ENCODE measurements at regions not wholly inside any gene's neighbourhood (a gene's known extent, or its start where the extent isn't known, plus 50 kb on each side); places are given as distances from the start of the nearest gene placed in this dataset.
"Not testable (repeated sequence)": the region's sequence is repeated elsewhere in the genome, so short reads cannot be mapped to it uniquely, and the experiment has no call there.

DNA sequence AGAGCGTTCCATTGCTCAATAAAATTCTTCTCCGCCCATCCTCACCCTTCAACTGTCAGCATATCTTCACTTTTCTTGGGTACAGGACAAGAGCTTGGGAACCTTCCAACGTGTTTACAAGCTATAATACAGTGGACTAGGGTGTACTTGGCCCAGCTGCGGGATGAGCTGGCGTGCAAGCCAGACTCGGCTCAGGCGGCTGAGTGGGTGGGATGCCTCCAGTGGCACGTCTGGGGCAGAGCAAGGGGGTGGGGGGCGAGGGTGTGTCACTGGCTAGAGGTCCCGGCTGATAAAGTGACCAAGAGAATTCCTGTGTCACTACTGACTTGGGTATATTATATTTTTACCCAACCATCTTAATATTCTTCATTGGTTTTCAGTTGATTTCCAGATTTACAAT, 179.7 kb downstream of the EVA1A start:
- no peak for DNase-seq (ENCODE audit: low spot score)

DNA sequence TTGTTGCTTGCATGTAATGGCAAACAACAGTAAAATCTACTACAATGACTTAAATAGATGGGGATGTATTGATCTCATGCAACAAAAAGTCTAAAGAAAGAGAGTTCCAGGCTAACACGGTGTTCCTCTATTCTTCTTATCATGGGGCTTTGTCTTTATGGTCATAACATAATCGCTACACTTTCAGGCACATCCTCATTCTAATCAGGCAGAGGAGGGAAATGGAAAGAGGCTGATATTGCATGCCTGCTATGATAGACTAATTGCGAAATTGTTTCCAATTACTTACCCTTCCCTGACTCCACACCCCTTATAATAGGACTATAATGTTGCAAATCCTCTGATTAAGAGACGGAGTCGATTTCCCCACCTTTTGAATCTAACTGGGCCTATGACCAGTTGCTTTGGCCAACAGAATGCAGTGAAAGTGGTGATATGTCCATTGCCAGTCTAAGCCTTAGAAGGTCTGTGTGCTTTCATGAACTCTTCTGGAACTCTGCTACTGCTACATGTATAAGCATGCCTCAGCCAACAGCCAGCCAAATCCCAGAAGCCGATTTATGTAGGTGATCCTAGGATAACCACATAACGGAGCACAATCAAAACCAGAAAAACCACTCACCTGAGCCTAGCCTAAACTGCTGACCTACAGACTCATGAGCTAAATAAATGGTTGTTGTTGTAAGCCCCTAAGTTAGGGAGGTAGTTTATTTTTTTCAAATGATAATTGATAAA, 180.3 kb upstream of the TACR1 start:
- DNase-seq (ENCODE audit: low spot score) = no peak

DNA sequence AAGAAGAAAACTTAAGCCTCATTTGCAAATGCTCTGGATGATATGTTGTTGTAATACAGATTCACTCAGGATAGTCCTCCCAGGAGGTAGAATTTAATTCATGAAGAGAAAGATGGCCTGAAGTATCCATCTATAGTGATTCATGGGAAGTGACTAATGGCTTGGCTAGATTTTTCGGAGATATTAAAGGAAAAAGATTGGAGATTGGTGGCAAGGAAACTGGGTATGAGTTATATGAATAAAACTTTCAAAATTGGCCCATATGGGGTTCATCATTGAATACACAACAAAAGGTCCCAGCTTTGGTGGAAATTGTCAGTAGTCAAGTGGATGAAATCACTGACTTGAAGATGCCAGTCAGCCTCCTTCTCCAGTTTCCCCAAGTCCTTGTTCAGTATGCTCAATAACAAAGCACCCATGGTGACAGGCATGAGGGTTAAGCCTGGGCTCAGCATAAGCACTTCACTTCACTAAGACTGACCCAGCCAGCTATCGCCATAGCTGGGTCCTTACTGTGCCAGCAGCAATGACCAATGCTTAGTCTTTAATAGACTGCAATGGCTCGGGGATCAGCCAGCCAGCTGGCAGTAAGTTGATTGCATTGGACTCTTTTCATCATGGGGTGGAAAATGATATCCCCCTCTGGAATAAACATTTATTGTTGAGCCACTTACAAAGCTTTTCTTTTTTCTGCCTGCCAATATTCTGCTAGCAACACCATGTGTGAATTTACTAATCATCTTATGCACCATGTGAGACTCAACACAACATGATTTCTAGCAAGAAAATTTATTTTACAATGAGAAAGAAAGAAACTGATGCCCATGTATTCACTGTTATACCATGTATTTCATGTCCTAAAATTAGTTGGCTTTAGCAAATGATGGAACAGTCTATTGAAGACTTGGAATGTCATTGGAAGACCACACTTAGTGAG, 176.6 kb upstream of the TACR1 start:
- no peak for DNase-seq (ENCODE audit: low spot score)

DNA sequence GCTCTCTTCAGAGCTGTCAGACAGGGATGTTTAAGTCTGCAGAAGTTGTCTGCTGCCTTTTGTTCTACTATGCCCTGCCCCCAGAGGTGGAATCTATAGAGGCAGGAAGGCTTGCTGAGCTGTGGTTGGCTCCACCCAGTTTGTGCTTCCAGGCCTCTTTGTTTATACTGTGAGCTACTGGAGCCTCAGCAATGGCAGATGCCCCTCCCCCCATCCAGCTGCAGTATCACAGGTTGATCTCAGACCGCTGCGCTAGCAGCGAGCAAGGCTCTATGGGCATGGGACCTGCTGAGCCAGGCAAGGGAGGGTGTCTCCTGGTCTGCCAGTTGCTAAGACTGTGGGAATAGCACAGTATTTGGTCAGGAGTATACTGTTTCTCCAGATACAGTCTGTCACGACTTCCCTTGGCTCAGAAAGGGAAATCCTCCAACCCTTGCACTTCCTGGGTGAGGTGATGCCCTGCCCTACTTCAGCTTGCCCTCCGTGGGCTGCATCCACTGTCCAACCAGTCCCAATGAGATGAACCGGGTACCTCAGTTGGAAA, 175.2 kb upstream of the TACR1 start:
- DNase-seq (ENCODE audit: low spot score) = not testable (repeated sequence)

DNA sequence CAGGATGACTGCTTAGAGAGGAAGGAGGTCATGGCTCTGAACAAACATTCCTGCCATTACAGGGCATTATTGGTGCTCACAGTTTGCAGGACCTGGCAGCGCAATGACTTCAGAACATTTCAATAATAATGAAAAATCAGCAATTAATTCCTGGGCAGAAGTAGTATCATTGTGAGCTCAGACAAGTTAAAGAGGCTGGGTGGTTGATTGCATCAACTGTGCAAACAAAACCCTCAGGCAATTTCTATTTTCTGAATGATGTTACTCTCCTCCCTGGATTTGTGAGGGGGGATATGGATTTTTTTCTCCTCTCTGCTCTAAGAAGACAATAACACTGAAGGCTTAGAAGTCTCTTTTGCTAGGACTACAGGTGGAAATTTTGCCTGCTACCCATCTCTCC, 168.1 kb upstream of the TACR1 start:
- no peak for DNase-seq (ENCODE audit: low spot score)

DNA sequence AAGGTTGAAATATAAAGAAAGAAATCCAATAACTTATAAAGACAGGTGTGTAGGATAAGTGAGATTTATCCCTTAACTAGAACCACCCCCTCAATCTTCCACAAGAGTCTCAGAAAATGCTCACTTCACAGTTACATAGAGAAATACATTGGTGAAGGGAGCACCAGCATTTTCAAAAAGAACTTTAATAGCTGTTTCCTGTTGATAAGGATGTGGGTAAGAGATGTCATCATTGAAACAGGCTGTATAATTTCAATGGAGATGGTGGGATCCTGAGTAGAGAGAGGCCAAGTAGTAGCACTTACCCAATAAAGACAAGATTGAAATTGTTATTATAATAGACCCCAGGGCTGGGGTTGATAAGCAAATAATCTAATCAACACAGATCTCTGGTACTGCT, 162.2 kb upstream of the TACR1 start:
- DNase-seq (ENCODE audit: low spot score) = no peak

DNA sequence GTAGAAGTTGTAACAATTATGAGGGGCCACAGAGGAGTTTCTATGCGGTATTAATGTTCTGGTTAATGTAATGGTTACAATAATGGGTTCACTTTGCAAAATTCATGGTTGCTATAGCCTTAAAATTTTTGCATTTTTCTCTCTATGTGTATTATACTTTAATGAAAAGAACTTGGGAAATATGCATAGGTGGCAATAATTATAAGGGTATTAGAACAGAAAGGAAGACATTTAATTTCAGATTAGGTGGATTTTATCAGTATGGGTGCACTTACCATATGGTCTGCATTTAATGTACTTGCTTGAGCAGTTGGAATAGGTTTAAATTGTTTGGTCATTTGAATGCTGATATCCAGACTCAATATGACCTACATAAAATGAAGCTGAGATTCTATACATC, 161.6 kb upstream of the TACR1 start:
- no peak for DNase-seq (ENCODE audit: low spot score)

DNA sequence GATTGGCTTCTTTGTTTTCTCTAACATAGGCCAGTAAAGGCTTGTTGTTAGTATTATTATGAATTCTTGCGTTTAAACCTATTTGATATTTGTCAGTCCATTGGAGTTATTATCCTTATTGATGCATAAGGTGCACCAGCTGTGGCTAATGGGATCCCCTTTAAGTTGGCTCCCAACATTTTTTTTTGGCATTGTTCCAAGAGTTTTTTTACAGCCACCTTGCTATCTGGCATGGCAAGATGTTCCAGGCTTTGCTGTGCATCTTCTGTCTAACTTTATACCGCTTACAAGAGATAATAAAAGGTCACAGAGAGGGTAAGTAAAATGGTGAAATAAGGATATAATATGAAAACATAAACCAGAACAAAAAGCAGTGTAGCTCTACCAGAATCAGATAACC, 157.5 kb upstream of the TACR1 start:
- DNase-seq (ENCODE audit: low spot score) = no peak

DNA sequence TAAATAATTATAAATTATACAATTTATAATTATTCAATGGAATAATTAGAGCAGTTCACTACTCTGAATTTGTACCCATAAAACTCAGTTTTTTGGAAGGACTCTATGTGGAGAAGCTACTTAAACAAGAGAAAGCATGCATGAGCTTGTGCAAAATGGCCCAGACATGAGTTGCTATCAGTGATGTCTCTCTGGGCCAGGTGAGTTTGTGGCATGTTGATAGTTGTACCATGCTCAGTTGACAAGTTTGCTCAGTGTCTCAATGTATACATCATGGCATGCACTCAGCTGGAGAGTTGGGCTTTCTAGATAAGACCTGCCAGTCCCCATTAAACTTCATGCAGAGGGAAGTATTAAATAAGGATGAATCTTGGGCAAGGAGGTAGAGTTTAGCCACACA, 153.8 kb upstream of the TACR1 start:
- DNase-seq (ENCODE audit: low spot score) = no peak

DNA sequence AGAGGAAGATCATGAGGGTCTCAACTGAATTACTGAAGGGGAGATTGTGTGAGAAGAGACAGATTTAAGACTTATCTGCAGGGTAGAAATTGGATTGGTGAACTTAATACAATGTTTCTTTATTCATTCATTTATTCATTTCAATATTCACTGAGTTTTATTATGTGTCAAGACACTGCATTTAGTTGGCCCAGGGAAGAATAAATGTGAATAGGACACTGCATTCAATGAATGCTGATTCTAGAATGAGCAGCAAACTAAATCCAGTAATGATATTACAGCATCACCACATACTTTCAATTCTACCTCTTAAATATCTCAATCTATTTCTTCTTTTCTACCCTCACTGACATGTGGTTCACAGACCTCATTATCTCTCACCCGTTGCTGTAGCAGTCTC, 149.0 kb upstream of the TACR1 start:
- no peak for DNase-seq (ENCODE audit: low spot score)

DNA sequence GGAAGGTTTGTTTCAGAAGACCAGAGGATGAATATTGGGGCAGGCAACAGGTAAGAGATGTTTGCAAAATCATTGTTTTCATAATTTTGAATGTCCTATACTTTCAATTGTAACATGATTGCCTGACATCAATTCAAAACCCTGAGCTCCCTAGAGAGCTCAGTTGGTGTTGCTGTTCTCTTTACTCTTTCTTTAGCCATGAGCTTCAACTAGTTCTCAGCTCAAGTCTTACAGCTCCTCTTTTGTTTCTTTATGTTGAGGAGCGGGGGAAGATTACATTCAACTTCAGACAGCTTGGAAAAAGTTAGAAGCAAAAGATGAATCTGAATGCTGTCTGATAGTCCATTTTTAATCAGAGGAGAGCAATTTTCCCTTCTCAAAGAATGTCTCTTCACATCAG, 144.8 kb upstream of the TACR1 start:
- DNase-seq (ENCODE audit: low spot score) = no peak

DNA sequence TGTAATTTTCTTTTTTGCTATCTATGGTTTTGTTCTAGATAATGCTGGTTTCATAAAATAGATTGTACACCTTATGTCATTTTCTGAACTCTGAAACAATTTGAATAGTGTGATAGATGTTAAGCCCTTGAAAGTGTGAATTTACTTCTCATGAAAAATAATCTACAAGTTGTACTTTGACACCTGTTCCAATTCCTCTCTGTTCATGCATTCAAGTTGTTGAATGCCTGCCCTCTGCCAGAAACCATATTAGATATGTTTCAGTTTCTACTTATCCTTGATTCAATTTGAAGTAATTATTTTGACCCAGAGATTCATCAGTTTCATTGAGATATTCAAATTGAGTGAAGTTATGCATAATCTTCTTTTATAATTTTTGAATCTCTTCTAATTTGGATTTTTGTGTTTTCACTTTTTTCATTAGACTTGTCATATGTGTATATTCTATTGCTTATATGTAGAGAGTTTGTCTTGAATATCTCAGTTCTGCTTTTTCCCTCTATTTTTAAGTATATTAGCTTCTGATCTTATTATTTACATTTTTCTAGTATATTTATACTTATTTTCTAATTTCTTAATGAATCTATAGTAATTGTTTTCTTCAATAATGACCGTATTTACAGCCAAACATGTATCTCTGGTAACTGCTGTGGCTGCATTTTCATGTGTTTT, 143.3 kb upstream of the TACR1 start:
- no peak for DNase-seq (ENCODE audit: low spot score)

DNA sequence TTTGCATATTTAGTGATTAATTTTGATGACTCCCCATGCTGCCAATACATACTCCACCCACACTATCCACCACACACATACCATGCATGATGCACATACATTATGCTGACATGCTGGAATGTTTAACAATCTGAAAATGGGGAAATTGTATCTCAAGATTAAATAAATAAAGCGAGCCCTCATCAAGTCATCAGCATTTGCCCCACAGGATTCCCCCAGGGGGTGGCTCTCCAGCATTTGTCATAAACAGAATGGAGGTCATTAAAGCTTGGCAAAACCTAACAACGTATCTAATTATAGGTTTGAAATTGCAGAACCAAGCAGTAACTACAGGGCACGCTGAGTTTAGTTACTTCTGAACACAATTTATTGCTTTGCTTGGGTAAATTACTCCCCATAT, 141.2 kb upstream of the TACR1 start:
- no peak for DNase-seq (ENCODE audit: low spot score)

DNA sequence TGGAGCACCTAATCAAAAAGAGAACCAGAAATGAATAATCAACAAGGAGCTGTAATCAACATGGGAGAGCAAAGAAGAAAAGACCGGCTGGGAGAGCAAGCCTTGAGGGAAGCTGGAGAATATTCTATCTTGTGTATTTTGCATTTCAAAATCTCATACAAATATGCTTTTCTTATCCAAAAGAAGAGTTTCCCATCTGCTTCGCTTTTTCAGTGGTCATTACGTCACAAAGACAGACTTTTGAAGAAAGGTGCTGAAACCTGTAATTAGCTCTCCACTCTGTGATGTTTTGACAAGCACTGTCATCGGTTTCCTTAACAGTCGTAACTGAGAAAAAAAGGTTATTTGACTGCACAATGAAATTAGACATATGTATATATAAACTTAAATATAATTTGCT, 139.1 kb upstream of the TACR1 start:
- DNase-seq (ENCODE audit: low spot score) = no peak

DNA sequence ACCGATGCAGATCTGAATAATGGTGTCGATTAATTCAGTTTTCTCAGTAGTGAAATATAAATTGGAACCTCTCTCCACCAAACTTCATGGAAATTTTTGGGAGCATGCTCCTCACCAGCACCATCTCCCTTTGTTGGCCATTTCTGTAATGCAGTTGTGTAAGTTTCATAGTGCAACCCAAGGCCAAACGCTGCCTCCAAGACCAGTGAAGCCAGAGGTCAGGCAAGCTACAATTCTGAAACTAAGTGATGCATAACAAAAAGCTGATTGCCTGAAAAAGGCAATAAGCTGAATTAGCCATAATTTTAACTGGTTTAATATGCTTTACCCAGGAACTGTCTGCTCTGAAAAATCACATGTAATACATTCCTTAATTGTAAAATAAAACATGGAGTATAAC, 138.3 kb upstream of the TACR1 start:
- no peak for DNase-seq (ENCODE audit: low spot score)

DNA sequence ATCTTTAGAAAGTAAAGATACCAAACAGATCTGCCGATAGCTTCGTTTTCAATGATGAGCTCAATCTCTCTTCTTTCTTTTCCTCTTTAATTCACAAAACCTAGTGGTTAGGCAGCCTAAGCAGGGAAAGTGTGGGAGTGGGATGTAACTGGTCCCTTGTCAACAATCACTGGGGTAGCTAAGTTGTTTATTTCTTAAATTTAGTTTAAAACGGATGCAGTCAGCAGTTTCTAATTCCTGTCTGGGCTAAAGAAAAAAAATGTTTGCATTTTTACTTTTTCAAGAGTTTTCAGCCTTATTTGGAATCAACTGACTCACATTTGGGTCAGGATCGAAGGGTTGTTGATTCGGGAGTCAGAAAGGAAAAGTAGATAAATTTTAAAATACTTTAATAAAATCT, 137.7 kb upstream of the TACR1 start:
- no peak for DNase-seq (ENCODE audit: low spot score)

DNA sequence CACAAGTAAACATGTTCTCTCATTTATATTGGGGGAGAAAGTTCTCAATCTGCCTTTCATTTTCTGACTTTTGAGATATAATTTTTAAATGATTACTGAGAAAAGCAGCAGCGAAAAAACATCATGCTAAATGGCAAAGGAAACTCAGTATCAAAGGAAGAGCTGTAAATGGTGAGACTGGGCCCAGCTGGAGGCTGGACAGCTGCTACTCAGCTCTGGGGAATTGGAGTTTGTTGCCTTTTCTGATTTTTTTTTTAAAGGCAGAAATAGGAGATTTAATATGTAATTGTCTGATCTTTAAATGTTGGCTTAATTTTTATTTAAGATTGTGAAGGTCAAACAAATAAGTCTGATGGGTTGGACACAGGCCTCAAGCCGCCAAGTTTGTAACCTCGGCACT, 137.1 kb upstream of the TACR1 start:
- DNase-seq (ENCODE audit: low spot score) = no peak

DNA sequence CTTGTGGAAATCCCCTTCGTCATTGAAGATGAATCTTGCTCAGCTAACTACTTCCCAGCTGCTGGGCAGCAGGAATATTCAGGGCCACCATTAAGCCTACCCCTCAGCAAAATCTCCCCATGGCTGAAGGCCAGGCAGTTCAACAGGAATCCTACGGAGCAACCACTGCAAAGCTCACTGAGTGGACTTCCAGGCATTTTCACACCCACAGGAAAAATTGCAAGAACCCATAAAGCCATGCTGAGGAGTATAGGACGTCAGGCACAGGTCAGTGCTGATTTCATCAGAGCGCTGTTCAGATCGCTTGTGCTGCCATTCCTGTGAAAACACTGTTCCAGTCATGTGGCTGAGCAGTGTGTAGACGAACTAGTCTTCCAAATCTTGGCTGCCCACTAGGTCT, 134.8 kb upstream of the TACR1 start:
- no peak for DNase-seq (ENCODE audit: low spot score)

DNA sequence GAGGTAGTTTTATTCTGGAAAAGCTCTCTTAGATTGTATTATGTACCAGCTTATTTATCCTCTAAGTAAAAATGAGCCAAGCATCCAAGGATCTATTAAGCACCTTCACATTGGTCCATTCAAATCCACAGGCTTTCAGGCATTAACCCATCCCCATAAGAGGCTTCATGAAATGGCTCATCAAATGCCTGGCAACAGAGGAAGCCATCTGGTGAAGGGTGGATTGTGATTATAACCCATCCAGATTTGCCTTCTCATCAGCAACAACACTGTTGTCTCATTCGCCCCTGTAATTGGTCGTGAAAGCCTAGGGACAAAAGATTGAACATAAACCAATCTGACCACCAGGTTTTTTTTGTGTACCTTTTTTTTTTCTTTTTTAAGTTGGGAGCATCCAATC, 134.3 kb upstream of the TACR1 start:
- DNase-seq (ENCODE audit: low spot score) = no peak

DNA sequence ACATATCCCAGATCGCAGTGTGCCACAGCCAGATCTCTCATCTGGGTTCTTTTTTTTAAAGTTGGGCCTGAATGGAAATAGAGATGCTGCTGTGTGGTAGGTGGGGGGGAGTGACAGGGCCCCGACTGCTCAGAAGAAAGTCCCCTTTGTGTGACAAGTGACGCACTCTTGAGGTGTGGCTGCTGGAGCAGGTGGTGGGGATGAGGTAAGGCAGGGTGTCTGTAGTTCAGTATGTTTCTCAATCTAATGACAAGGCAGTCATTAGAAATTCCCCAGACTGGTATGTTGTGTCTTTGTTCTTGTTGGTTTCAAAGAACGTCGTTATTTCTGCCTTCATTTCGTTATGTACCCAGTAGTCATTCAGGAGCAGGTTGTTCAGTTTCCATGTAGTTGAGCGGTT, 128.8 kb upstream of the TACR1 start:
- no peak for DNase-seq (ENCODE audit: low spot score)

DNA sequence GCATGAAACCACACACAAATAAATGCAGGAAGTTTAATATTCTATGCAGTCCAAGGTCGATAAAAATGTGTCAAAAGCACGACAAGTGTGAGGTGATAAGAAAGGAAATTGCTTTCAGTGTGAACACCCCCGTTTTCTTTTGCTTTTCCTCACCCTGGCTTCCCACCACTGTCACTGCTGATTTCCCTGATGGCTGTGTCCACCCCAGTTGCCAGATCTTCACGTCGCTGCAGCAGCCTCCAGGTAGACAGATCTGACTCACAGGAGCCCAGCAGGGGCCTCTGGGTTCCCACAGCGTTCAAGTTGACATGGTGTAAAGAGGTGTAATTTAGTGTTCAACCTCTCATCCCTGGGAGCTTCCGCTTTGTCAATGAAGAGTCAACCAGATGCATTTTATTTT, 128.0 kb upstream of the TACR1 start:
- no peak for DNase-seq (ENCODE audit: low spot score)

DNA sequence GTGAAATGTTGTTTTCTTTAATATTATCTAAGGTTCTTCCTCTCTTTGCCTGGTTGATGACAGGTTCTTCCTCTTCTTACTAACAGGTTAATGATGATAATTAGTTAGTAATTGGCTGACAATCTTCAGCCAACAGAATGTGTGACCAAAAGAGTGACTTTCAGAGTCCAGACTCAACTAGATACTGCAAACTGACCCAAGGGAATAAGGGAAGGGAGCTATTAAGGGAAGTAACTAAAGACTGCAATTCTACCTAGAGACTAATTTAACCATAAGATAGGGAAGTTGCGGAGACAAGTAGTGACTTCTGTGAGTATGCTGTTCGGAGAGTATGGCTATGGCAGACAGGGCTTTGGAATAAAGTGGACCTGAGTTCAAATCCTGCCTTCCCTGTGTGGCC, 127.3 kb upstream of the TACR1 start:
- DNase-seq (ENCODE audit: low spot score) = no peak

DNA sequence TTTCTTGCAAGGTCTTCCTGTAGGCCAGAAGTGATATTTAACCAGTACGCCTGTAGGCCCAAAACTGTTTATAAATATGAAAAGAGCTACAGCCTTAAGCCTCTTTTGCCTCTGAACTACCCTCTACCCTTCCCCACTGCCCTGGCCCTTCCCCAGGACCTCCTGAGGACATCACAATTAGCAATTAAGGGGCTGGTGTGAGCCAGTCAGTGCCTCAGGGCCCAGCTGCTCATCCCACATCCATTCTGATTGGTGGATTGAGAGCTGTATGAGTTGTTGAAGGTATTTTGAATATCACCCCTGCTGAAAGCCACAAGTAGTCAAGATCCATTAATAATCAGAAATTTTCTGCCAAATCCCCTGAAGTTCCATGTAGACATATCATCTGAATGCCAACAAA, 126.3 kb upstream of the TACR1 start:
- DNase-seq (ENCODE audit: low spot score) = no peak

Measured in RKO (cell line).